Panc1 (cell line): ENCODE measurements at regions not wholly inside any gene's neighbourhood (a gene's known extent, or its start where the extent isn't known, plus 50 kb on each side); places are given as distances from the start of the nearest gene placed in this dataset.

Experiments used
- POLR2AphosphoS5 ChIP-seq: IDR thresholded peaks from 2 replicates; pipeline ENCODE4 v1.6.1; 2012; ENCODE audit warnings: mild to moderate bottlenecking, low read depth, low read length, moderate library complexity
- TF ChIP-seq, protein P1 (sequence below): fragments of 450-650 bp; IDR thresholded peaks from 2 replicates; pipeline ENCODE4 v1.5.1; 2017; ENCODE audit warnings: mild to moderate bottlenecking

DNA sequence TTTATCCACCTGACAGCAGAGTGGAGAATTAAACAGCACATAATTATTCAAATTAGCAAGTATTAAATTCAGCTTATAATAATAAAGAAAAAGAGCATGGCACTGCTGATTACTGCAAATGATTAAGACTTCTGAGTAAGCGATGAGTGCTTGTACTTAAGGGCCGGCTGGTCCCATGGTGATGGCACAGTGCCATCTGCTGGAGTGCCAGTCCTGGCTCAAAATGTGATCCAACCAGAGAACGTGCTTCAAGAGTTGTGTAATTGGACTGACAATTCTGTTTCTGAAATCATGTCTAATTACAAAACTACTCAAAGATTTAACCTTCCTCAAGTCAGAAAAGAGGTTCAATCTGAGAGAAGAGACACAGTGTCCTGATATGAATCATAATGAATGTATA lies 181.6 kb upstream of the RGS17 start:
- TF ChIP-seq, protein P1, sequence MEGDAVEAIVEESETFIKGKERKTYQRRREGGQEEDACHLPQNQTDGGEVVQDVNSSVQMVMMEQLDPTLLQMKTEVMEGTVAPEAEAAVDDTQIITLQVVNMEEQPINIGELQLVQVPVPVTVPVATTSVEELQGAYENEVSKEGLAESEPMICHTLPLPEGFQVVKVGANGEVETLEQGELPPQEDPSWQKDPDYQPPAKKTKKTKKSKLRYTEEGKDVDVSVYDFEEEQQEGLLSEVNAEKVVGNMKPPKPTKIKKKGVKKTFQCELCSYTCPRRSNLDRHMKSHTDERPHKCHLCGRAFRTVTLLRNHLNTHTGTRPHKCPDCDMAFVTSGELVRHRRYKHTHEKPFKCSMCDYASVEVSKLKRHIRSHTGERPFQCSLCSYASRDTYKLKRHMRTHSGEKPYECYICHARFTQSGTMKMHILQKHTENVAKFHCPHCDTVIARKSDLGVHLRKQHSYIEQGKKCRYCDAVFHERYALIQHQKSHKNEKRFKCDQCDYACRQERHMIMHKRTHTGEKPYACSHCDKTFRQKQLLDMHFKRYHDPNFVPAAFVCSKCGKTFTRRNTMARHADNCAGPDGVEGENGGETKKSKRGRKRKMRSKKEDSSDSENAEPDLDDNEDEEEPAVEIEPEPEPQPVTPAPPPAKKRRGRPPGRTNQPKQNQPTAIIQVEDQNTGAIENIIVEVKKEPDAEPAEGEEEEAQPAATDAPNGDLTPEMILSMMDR, result peak; percentile 82
- TF ChIP-seq POLR2AphosphoS5, result no peak
